ENCODE measurements at regions not wholly inside any gene's neighbourhood (a gene's known extent, or its start where the extent isn't known, plus 50 kb on each side); places are given as distances from the start of the nearest gene placed in this dataset.

DNA sequence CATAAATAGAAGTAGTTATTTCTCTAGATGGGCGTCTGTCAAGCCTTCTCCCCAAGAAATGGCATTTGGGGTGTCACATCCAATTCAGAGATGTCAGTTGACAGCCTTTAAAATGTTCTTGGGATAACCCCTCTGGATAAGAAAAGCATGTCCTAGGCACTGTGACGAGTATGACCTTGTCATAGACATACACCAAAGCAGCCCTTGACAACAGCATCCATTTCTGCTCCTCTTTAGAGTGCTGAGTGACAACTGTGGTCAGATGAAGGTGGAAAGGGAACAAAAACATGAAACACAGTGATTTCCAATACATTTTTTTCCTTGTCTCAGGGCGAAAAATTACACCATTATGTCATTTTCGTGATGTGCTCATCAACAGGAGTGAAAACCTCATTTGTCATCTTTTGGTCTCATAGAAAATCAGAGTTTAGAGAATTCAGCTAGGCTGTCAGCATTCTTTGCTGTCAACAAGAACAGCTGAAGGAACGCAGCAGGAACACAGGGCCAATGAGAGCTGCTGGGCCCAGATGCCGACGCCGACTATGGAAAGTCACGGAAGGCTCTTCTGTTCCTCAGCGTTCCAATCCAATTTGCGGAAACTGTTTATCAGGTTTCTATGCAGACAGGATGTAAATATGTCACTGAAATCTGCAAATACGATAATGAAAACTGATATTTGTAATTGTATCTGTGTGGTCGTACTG is 193.2 kb downstream of the ICOS start:
- Histone ChIP-seq H3F3A (ENCODE audit: insufficient read depth) (no peaks in the 10 kb centered on the region), H3K79me2 (ENCODE audit: insufficient read depth, low read length) (no peaks in the 10 kb centered on the region), H3K9ac (ENCODE audit: low read length) (no peak overlapping the region), H2AFZ (ENCODE audit: low read depth, low read length, severe bottlenecking) (no peak overlapping the region), H3K27me3 (ENCODE audit: low read length) (no peaks in the 10 kb centered on the region), H3K27ac (ENCODE audit: low read depth, low read length) (no peak overlapping the region), H3K9me3 (ENCODE audit: insufficient read depth, low read length) (no peaks in the 10 kb centered on the region), H4K20me1 (ENCODE audit: low read depth, low read length) (no peaks in the 10 kb centered on the region), H3K4me2 (ENCODE audit: low read depth, low read length, poor library complexity, severe bottlenecking) (no peak overlapping the region), H3K9me2 (replicated peaks; ENCODE audit: insufficient read depth, low read length) (no peaks in the 10 kb centered on the region), H3K4me3 (ENCODE audit: insufficient read depth, low read length, poor library complexity, severe bottlenecking) (no peak overlapping the region), H3K36me3 (ENCODE audit: low read length) (no peaks in the 10 kb centered on the region)
- TF ChIP-seq CTCF (IDR thresholded peaks at IDR 0.05; ENCODE audit: insufficient read depth, low read length, poor library complexity, severe bottlenecking) (no peak), EZH2phosphoT487 (conservative IDR thresholded peaks at IDR 0.05; ENCODE audit: low read length) (no peak)

GRCh38 chr2:204131621-204132020 is 195.1 kb downstream of the ICOS start:
- no peaks in the 10 kb centered on the region for H4K20me1 ChIP-seq (ENCODE audit: low read depth, low read length)
- H3K27ac ChIP-seq (ENCODE audit: low read depth, low read length) = no peak overlapping the region
- no peaks in the 10 kb centered on the region for H3K9me3 ChIP-seq (ENCODE audit: insufficient read depth, low read length)
- no peak overlapping the region for H3K9ac ChIP-seq (ENCODE audit: low read length)
- TF ChIP-seq CTCF (IDR thresholded peaks at IDR 0.05; ENCODE audit: insufficient read depth, low read length, poor library complexity, severe bottlenecking) (no peak), EZH2phosphoT487 (conservative IDR thresholded peaks at IDR 0.05; ENCODE audit: low read length) (no peak)
- H3K4me3 ChIP-seq (ENCODE audit: insufficient read depth, low read length, poor library complexity, severe bottlenecking) = no peak overlapping the region
- no peaks in the 10 kb centered on the region for H3K79me2 ChIP-seq (ENCODE audit: insufficient read depth, low read length)
- no peaks in the 10 kb centered on the region for H3K36me3 ChIP-seq (ENCODE audit: low read length)
- H3F3A ChIP-seq (ENCODE audit: insufficient read depth) = no peaks in the 10 kb centered on the region
- no peaks in the 10 kb centered on the region for H3K27me3 ChIP-seq (ENCODE audit: low read length)
- H3K4me2 ChIP-seq (ENCODE audit: low read depth, low read length, poor library complexity, severe bottlenecking) = no peak overlapping the region
- H3K9me2 ChIP-seq (replicated peaks; ENCODE audit: insufficient read depth, low read length) = no peaks in the 10 kb centered on the region
- H2AFZ ChIP-seq (ENCODE audit: low read depth, low read length, severe bottlenecking) = no peak overlapping the region

GRCh38 chr2:204133476-204133875 is 196.9 kb downstream of the ICOS start:
- no peak overlapping the region for H3K4me3 ChIP-seq (ENCODE audit: insufficient read depth, low read length, poor library complexity, severe bottlenecking)
- no peaks in the 10 kb centered on the region for H3K27me3 ChIP-seq (ENCODE audit: low read length)
- TF ChIP-seq EZH2phosphoT487 (conservative IDR thresholded peaks at IDR 0.05; ENCODE audit: low read length) (no peak), CTCF (IDR thresholded peaks at IDR 0.05; ENCODE audit: insufficient read depth, low read length, poor library complexity, severe bottlenecking) (no peak)
- no peak overlapping the region for H3K9ac ChIP-seq (ENCODE audit: low read length)
- no peak overlapping the region for H2AFZ ChIP-seq (ENCODE audit: low read depth, low read length, severe bottlenecking)
- H3K9me3 ChIP-seq (ENCODE audit: insufficient read depth, low read length) = no peaks in the 10 kb centered on the region
- H3K4me2 ChIP-seq (ENCODE audit: low read depth, low read length, poor library complexity, severe bottlenecking) = no peak overlapping the region
- no peaks in the 10 kb centered on the region for H3K36me3 ChIP-seq (ENCODE audit: low read length)
- H4K20me1 ChIP-seq (ENCODE audit: low read depth, low read length) = no peaks in the 10 kb centered on the region
- no peaks in the 10 kb centered on the region for H3K9me2 ChIP-seq (replicated peaks; ENCODE audit: insufficient read depth, low read length)
- H3K79me2 ChIP-seq (ENCODE audit: insufficient read depth, low read length) = no peaks in the 10 kb centered on the region
- no peaks in the 10 kb centered on the region for H3F3A ChIP-seq (ENCODE audit: insufficient read depth)
- H3K27ac ChIP-seq (ENCODE audit: low read depth, low read length) = no peak overlapping the region
